Caki2 (cell line): ENCODE measurements at regions not wholly inside any gene's neighbourhood (a gene's known extent, or its start where the extent isn't known, plus 50 kb on each side); places are given as distances from the start of the nearest gene placed in this dataset.

Experiments
- DNase-seq: peaks from one replicate; pipeline ENCODE4 v3.0.0-alpha.2; 2015; ENCODE audit warnings: low read depth
- in situ Hi-C: cut with HindIII; loops from 2 replicates; pipeline ENCODE4 v1.10.0; 2016; ENCODE audit warnings: low sequenced_read_pairs, low pct_unique_long_range_greater_than_20kb, mixed read lengths

DNA sequence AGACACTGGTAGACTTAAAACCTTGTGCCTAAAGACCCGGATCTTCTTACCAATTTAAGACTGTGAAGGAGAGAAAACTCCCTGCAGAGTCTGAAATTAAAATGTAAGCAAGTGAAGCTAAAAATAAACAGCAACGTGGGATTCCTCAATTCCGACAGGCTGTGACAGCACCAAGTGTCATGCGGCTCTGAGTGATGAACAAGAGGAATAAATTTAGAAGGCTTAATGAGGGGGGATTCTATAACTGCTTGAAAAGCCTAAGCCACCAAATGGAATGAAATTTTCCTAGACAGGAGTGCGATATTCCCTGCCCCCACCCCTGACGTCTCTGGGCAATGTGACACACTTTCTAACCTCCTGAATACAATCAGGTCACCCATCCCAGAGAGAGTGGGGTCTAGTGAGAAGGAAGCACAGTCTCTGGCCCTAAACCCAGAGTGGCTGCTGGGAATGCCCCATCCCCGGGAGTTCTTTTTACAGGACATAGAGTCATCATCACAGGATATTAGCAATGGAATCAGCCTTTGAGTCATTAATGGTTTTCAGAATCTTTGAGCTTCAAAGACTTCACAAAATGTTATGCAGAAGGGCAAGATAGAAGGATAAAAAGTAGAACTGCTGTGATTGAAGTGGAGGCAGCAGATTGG lies 114.3 kb downstream of the EDEM1 start:
- in situ Hi-C loops: no loop called here
- peak; percentile 26 for DNase-seq

DNA sequence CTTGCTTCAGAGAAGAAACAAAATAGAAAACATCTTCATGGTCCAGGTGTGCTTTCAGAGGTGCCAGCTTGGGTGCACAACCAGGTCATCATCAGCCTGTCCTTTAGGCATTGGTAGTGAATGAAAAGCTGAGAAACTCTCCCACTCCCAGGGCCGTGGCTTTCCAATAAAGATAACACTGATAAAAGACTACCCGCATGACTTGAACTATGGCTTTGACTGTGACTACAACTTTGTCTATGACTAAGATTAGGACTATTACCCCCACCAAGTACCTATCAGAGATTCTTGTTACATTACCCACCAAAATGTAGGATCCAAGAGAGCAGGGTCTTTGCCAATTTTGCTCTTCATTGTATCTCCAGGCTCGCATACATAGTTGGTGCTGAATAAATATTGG lies 115.2 kb downstream of the EDEM1 start:
- no peak for DNase-seq
- in situ Hi-C loops: no loop called here

DNA sequence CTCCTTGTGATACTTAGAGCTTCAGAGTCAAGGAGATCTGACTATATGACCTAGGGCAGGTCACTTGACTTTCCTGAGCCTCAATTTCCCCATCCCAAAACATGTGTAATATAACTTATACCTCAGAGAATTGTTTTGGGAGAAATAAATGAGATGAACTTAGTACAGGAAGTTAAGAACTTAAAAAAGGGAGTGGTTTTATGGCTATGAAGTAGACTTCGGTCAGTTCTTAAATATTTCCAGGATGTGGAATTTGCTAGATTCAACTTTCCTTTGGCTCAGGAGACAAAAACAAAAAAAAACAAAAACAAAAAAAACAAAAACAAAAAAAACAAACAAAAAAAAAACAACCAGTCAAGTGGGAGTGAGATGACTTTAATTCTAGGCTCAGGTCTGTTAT lies 116.7 kb downstream of the EDEM1 start:
- DNase-seq: no peak
- in situ Hi-C loops: no loop called here

DNA sequence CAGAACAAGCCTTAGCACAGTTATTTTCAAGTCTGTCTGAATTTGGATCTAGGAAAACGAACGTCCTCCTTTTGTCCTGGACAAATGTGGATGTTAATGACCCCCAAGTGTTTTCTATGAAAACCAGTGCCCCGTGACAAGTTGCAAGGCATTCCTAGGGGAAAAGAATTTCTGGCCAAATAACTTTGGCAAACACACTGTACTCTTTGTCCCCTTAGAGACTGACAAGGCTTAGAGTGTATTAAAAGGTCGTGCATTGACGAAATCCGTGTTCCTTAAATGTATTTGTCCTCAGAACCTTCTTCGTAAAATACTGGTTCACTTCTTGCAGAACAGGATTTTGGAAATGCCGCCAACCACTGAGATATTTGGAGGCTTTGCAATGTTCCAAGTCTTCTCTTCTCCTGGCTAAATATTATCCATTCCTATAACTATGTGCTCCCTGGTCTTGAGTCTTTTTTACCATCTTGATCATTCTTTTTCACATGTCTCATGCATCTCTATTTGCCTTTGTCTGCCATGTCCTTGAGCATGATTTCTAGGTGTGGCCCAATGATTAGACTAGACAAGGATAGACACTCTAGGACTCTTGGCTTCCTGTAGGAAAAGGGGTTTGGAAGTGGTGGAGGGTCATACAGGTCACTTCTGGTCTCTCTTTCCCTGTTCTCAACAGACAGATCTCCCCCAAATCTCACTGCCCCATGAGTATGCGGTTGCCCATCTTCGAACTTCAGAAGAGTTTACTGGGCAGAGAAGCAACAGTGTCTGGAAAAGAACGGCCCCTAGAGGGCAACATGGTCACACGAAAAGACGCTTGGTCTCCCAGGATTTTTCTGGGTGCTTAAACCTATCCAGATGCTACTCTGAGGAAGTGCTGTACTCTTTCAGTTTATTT lies 117.5 kb downstream of the EDEM1 start:
- peak; percentile 27 for DNase-seq
- in situ Hi-C loops: no loop called here

DNA sequence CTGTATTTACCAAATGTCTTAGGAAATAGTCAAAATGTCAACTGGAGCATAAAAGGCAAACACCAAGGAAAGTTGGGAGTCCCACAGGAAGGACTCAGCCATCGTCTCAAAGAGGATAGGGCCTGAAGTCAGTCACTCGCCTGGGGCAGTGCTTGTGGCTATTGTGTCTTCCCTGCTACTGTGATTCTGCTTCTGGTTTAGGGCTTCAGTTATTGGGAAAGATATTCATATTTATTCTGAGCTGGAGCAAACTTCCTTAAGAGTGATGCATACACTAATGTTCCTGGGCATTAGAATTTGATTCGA lies 118.1 kb downstream of the EDEM1 start:
- DNase-seq: no peak
- in situ Hi-C loops: no loop called here

DNA sequence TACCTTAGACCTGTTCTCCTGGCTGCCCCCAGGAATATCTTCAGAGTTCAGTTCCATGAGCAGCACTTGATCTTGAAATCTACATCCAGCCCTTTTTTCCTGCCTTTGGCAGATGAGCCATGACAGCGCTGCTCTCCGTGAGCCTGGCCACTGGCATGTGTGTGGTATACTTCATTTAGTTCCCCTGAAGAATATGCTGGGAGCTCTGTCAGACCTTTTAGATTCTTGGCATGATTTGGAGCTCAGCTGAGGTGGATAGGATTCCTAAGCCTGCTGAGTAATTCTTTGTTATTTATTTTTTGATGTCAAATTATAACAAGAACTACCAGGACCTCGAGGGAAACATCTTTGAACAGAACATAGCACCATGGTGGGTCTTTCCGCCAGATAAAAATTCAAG lies 121.7 kb downstream of the EDEM1 start:
- in situ Hi-C loops: no loop called here
- no peak for DNase-seq

DNA sequence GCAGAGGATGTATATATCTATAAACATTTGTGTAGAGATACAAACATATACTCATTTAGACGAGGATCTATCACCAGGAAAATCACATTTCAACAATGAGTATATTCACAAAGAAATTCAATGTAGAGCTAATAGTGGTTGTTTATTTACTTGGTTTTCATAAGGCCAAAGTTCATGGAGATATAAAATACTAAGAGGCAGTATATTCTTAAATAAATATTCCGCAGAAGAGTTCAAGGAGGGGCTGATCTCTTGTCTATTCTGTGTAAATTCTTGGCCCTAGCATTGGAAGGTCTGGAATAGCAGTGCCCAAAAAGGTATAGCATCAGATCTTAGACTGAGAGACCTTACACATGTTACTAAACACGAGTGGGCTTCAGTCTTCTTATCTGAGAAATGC lies 122.1 kb downstream of the EDEM1 start:
- in situ Hi-C loops: no loop called here
- DNase-seq: no peak

DNA sequence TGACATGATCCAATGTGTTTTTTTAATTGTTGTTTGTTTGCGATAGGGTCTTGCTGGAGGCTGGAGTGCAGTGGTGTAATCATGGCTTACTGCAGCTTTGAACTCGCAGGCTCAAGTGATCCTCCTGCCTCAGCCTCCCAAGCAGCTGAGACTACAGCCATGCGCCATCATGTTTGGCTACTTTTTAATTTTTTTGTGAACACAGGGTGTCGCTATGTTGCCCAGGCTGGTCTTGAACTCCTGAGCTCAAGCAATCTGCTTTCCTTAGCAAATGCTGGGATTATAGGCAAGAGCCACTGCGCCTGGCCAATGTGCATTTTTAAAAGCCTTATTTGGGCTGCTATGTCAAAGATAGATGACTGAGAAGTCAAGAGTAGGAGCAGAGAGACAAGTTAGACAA lies 123.0 kb downstream of the EDEM1 start:
- DNase-seq: no peak
- in situ Hi-C loops: no loop called here

DNA sequence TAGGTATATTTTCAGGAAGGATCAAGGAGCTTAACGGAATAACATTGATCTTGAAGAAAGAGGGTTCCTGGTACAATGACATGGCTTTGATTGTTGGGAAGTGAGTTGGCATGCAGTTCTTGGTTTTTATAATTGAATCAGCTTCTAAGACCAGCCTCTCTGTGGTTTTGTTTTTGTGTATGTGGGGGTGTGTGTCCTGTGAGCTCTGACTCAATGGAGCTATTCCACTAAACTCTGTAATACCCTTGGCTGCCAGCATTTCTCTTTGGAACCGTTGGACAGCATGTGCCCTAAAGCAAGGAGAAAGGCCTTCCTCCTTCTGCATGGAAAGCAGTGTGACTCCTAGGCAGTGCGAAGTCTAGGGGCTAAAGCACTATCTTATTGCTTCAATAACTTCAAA lies 124.8 kb downstream of the EDEM1 start:
- in situ Hi-C loops: no loop called here
- DNase-seq: no peak

DNA sequence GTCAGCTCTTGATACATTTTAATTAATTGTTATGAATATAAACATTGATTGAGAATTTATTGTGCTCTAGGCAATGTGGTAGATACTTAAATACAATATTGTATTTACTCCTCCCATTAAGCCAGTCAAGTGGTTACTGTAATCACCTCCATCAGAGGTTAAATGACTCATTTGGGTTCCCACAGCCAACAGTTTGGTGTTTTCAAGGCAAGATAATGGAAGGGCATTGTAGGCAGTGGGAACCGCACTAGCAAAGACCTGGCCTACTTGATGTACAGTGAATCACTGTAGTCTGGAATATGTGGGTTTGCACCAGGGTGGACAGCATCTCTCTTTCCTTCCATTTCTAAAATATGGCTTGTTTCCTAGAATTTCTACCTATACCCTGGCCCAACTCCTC lies 127.4 kb downstream of the EDEM1 start:
- in situ Hi-C loops: no loop called here
- no peak for DNase-seq

DNA sequence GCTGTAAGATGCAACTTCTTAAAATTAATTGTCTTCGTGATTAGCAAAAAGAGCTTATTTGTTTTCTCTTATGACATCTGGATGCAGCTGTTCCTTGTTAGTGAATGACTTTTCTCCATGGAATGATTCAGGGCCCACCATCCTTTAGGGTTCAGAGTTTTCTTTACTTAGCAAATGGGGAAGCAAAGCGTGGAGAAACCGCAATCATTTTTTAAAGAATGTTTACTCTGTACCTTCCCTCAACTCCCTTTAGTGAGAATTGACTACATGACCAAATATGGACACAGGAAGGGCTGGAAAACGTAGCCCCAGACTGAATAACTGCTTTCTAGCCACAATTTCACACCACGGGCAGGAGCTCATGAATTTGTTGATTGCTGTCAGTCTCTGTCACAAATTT lies 130.1 kb downstream of the EDEM1 start:
- in situ Hi-C loops: no loop called here
- no peak for DNase-seq

DNA sequence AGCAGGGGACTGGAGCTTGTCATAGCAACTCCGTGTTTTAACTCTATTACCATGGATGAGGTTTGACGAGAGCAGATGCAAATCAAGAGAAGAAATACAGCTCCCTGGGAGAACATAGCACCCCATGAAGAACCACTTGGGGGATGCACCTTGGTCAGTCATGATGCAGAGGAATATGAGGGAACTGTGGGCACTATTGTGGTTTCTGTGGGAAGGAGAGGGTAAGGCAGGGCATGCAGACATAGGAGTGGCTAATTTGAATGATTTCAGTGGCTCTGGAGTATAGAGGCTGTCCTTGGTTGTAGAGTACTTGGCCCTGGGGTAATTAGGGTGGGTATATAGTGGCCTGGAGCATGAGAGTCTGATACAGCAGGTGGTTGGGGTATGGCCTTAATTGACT lies 131.9 kb downstream of the EDEM1 start:
- in situ Hi-C loops: no loop called here
- no peak for DNase-seq

DNA sequence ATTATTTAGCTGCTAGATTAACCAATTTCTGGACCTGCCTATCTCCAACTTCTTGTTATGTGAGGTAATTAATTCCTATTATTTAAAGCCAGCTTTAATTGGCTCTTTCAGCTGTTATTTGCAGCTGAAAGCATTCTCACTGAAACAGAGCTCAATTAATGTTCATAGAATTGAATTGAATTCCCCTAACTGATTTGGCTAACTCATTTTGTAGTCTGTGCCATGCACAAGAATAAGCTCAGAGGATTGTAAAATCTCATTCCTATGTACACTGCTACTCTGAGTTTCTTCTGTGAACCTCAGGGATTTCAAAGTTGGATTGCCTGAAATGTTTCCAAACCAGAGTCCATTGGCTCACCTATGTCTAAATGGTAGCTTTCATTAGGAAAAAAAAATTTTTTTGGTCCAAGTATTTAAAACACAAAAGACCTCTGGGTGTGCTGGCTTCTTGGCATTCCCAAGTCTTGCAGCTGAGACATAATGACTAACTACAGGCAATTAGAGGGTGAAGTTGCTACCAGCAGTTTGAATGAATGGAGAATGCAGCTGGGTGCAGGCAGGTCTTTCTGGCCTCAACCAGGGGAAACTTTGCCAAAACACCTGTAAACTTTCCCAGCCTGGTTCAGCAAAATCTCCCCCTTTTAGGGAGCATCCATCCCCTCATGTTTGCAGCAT lies 134.3 kb downstream of the EDEM1 start:
- DNase-seq: peak; percentile 26

DNA sequence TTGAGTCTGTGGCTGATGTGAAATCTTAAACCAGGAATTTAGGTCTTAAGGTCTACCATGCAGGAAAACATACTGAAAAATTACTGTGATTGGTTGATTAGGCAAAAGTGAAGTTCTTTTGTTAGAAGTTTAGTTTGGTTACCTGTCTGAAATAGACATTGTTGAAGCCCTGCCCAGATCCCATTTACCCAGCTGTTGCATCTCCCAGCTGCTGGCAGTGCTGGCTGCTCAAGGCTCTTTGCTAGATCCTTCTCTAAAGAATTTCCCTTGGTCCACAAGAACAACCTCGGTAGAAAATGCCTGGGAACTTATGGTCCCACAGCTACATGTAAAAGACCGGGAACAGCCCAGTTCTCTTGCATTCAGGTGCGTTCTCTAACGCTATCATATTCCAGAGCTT lies 137.3 kb downstream of the EDEM1 start:
- in situ Hi-C loops: no loop called here
- DNase-seq: no peak

More for the DNA sequence above, 134.3 kb downstream of the EDEM1 start:
- in situ Hi-C loops: no loop called here

DNA sequence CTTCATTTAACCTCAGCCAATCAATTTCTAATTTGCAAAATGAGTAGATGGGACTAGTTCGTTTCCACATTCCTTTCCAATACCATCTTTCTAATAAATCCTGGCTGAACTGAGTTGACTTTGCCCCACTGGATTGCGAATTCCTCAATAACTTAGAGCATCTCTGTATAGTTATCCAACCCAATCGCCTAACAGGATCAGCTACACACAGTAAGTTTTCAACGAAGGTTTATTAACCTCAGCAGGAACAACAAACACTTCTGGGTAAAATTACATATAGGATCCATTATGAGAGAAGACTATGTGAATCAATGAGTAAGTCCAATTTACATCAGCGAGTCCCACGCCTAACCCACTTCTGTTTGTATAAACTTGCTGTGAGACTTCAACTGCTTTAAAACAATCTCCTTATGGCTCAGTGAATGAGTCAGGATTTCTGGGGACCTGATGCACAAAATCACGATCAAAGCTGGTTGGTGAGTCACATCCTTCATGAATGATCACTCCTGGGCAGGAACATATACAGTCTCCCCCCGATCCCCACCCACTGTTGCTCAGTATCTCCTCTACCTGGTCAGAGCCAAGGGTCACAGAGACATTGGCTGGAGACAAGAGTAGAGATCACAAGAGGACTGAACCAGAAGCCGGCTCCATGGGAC lies 142.8 kb downstream of the EDEM1 start:
- peak; percentile 73 for DNase-seq
- in situ Hi-C loops: no loop called here

DNA sequence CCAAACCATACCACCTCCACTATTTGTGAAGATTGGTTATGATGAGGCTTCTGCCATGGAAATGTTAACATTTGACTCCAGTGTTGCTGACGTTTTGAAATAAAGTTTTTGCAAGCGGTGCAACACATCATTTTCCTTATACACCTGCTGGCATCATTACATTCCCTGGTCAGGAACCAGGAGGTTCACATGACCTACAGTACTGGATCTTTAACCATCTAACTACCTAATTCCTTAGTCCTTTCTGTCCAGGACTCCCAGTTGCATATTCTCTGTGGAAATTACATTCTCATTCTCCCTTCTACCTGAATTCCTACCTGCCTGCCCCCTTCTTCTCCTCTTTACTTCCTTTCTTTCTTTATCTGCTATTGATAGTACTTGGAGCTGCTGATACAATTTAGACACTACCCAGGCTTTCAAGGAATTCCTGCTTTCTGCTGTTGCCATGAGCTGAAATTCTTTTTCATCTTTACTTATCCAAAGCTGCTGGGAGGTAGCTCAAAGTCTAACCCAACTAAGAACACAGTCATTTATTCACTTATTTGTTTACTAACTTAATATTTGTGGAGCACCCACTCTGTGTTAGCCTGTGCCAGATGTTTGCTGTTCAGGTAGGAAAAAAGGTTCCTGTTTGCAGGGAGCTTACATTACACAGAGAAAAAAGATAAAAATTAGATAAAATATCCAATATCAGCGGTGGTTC lies 144.2 kb downstream of the EDEM1 start:
- no peak for DNase-seq
- in situ Hi-C loops: no loop called here

DNA sequence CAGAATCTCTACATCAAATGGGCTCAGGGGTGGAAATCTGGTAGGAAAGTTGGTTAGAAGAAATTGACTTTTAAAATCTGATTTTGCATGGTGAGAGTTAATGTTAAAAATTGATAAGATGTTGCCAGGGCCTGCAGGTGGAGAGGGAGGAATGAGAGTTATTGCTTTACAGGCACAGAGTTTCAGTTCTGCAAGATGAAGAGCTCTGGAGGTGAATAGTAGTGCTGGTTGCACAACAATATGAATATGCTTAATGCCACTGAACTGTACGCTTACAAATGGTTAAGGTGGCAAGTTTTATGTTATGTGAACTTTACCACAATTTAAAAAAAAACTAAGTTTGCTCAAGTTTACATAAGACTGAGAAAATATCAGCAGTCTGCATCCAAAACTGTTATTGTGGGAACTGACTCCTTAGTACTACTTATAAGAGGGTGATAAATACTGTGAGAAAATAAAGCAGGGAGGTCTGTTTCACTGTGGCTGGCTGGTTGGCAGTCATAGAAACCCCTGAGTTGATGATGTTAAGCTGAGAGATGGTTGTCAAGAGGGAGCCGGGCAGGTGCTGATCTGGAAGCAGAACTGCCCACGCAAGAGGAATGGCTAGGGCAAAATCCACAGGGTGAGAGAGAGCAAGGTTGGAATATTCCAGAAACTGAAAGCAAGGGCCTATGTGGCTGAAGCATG lies 144.9 kb downstream of the EDEM1 start:
- in situ Hi-C loops: no loop called here
- DNase-seq: no peak

DNA sequence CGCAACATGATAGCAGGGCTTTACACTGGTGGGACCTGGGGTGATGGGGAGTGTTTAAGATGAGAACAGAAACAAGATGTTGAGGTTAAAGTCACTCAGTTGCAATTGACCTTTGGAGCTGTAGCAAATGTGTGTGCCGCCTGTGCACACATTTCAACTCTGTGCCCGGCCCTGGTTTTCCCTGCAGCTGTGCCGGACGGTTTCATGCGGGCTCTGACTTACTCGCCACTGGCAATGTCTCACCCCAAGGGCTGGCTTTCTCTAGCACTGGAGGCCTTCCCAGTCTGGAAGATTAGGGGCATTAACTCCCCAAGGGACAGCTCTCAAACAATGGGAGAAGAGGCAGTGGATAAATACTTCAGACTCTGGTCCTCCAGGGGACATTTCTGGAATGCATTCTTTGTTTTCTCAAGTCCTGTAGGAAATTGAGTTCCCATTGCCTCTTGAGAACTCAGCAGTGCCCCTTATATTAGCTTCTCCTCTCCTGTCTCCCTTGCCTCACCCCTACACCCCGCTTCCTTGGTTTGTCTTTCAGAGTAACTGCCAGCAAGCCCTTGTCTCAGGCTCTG lies 152.5 kb downstream of the EDEM1 start:
- in situ Hi-C loops: no loop called here
- no peak for DNase-seq
